ENCODE measurements at regions not wholly inside any gene's neighbourhood (a gene's known extent, or its start where the extent isn't known, plus 50 kb on each side); places are given as distances from the start of the nearest gene placed in this dataset.

DNA sequence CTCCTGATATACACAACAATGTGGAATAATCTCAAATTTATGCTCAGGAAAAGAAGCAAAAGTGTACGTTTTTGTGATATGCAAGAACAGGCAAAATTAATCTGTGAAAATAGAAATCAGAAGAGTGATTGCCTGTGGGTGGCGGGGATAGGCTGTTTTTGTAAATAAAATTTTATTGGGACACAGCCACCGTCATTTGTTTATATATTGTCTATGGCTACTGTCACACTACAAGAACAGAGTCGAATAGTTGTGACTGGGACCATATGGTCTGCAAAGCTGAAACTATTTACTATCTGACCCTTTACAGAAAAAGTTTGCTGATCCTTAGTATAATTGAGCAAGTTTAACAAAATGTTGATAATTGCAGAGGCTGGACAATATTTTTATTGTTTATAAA, 269.5 kb upstream of the HTR2A start:
- TF ChIP-seq POLR2A (IDR thresholded peaks at IDR 0.05; ENCODE audit: low read depth, low read length): no peak
- TF ChIP-seq, protein P1, sequence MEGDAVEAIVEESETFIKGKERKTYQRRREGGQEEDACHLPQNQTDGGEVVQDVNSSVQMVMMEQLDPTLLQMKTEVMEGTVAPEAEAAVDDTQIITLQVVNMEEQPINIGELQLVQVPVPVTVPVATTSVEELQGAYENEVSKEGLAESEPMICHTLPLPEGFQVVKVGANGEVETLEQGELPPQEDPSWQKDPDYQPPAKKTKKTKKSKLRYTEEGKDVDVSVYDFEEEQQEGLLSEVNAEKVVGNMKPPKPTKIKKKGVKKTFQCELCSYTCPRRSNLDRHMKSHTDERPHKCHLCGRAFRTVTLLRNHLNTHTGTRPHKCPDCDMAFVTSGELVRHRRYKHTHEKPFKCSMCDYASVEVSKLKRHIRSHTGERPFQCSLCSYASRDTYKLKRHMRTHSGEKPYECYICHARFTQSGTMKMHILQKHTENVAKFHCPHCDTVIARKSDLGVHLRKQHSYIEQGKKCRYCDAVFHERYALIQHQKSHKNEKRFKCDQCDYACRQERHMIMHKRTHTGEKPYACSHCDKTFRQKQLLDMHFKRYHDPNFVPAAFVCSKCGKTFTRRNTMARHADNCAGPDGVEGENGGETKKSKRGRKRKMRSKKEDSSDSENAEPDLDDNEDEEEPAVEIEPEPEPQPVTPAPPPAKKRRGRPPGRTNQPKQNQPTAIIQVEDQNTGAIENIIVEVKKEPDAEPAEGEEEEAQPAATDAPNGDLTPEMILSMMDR (IDR thresholded peaks at IDR 0.05; ENCODE audit: extremely low read depth in 1 of 2, insufficient read depth in 1 of 2, low read depth in 1 of 2, low read length in 2 of 2): no peak
- TF ChIP-seq, protein P2, sequence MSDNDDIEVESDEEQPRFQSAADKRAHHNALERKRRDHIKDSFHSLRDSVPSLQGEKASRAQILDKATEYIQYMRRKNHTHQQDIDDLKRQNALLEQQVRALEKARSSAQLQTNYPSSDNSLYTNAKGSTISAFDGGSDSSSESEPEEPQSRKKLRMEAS (IDR thresholded peaks at IDR 0.05; ENCODE audit: insufficient read depth, insufficient read length): no peak
- TF ChIP-seq EZH2 (IDR thresholded peaks at IDR 0.05; ENCODE audit: borderline replicate concordance, low read depth, low read length, severe bottlenecking): no peak
